Heart right ventricle (tissue), 16 donors: ENCODE measurements at regions not wholly inside any gene's neighbourhood (a gene's known extent, or its start where the extent isn't known, plus 50 kb on each side); places are given as distances from the start of the nearest gene placed in this dataset.
"Not testable (repeated sequence)": the region's sequence is repeated elsewhere in the genome, so short reads cannot be mapped to it uniquely, and the experiment has no call there.

ENCODE experiments used
- ATAC-seq, 8 donors: fragments of 200-7000 bp; cut with Tn5 transposase; one replicate each; pipeline ENCODE4 v1.9.1; 2020; ENCODE audit warnings: mild to moderate bottlenecking in 8 of 8, moderate library complexity in 8 of 8, moderate number of reproducible peaks in 1 of 8
- DNase-seq, 2 donors: peaks; one replicate each; pipeline ENCODE4 v3.0.0-alpha.2; 2020
- H3K27ac ChIP-seq, 10 donors: fragments of 200-600 bp; sonication (generic) in 2 of 10; one replicate each; pipeline versions ENCODE4 v1.5.0 to v1.8.0; 2020 to 2022; ENCODE audit warnings: mild to moderate bottlenecking in 3 of 10
- H3K27me3 ChIP-seq, 7 donors: fragments of 200-600 bp; one replicate each; pipeline ENCODE4 v1.8.0; 2021 to 2022; ENCODE audit warnings: mild to moderate bottlenecking in 2 of 7
- H3K36me3 ChIP-seq, 9 donors: fragments of 200-600 bp; sonication (generic) in 1 of 9; one replicate each; pipeline versions ENCODE4 v1.5.0 to v1.8.0; 2020 to 2022; ENCODE audit warnings: mild to moderate bottlenecking in 2 of 9
- H3K4me1 ChIP-seq, 9 donors: fragments of 200-600 bp; sonication (generic) in 1 of 9; one replicate each; pipeline versions ENCODE4 v1.5.0 to v1.8.0; 2020 to 2022; ENCODE audit warnings: mild to moderate bottlenecking in 4 of 9
- H3K4me3 ChIP-seq, 10 donors: fragments of 200-600 bp; sonication (generic) in 2 of 10; one replicate each; pipeline versions ENCODE4 v1.5.0 to v1.8.0; 2020 to 2022; ENCODE audit warnings: mild to moderate bottlenecking in 7 of 10, moderate library complexity in 2 of 10
- H3K9me3 ChIP-seq, 11 donors: fragments of 200-600 bp in 10 of 11; sonication (generic) in 2 of 11; one replicate each; pipeline versions ENCODE4 v1.5.0 to v1.8.0; 2013 to 2022; ENCODE audit warnings: mild to moderate bottlenecking in 2 of 11, control low read depth in 1 of 11, moderate library complexity in 1 of 11
- CTCF ChIP-seq, 9 donors: fragments of 200-600 bp; sonication (generic) in 2 of 9; IDR thresholded peaks; one replicate each; pipeline versions ENCODE4 v1.5.0 to v1.8.0; 2021 to 2022; ENCODE audit warnings: antibody characterized with exemption in 9 of 9, mild to moderate bottlenecking in 5 of 9, moderate library complexity in 1 of 9
- WGBS, 2 donors: extraction: QIAGEN DNeasy Blood & Tissue Kit; methylation state at CpG; one replicate each; pipeline ENCODE4 v1.1.7; 2013; ENCODE audit warnings: inconsistent platforms in 1 of 2; 5-methylcytosine and 5-hydroxymethylcytosine counted together
- intact Hi-C, 10 donors: fragments of 100-400 bp; cut with DNase I; formaldehyde crosslinking; loops; one replicate each; pipeline versions ENCODE4 v1.11.1 to v1.14.2; 2022
- donor health status: Arrhythmogenic right ventricular cardiomyopathy.
- donor health status: ischemic (EF 13 %, LVEDD 7.1; RV severe dilation, severe dysfunction).
- donor health status: healthy with polysubstance abuse.
- donor health status: DM: no; HTN: yes; CAD: no.
- donor health status: DM: no; HTN: no; CAD: no.
- donor health status: ischemic (EF 25% LVEDD 6.9; RV normal size, moderate dysfunction).
- donor health status: ischemic (EF 25% LVEDD 5.7; RV mildly dilated, moderate dysfunction).
- donor health status: healthy.
- donor health status: DM: yes; HTN: yes; CAD: no.
- donor health status: Ischemic cardiomyopathy.
- donor health status: ischemic (EF 35%, LVEDD 5.7; RV mildly dilated, moderate dysfunction).
- donor health status: nonischemic (EF 11% LVEDD 7.7; RV severe dilation, severe dysfunction).
- donor health status: DM: yes; HTN: yes; CAD: no.
- donor health status: PGD.
- donor health status: ischemic (EF 29% LVEDD 5.4; RV normal size, mild dysfunction).
- donor health status: nonischemic (EF 23%, LVEDD 6.1; RV moderate dilation, normal function).

- Histone ChIP-seq H3K4me1 (no peaks in the 10 kb centered on the region), H3K4me3 (no peak overlapping the region), H3K27me3 (no peaks in the 10 kb centered on the region), H3K27ac (no peak overlapping the region), H3K36me3 (no peaks in the 10 kb centered on the region), H3K9me3 (peaks cover 0 to 57% (median 0%) of the 10 kb centered on the region in 11 donors)
- ATAC-seq: no peak
- TF ChIP-seq CTCF (IDR thresholded peaks at IDR 0.05): no peak
- DNase-seq: no peak
- intact Hi-C loops: no loop called here
- 78 to 82% methylated on average over 3 of the region's 3 CpGs for WGBS, 2 donors
Observed at GRCh38 chrX:76617020-76617419, 189.5 kb downstream of the MAGEE1 start.

GRCh38 chrX:76643590-76643989, 216.1 kb downstream of the MAGEE1 start:
- intact Hi-C loops: no loop called here
- no peak for ATAC-seq
- no peaks in the 10 kb centered on the region for H3K27me3 ChIP-seq

GRCh38 chrX:76651369-76651768, 223.9 kb downstream of the MAGEE1 start:
- intact Hi-C loops, ATAC-seq: not testable (repeated sequence)

More at GRCh38 chrX:76643590-76643989, 216.1 kb downstream of the MAGEE1 start:
- no peak for TF ChIP-seq CTCF (IDR thresholded peaks at IDR 0.05)
- Histone ChIP-seq H3K9me3 (peaks cover 0 to 34% (median 0%) of the 10 kb centered on the region in 11 donors), H3K4me3 (no peak overlapping the region), H3K36me3 (no peaks in the 10 kb centered on the region), H3K27ac (no peak overlapping the region), H3K4me1 (no peaks in the 10 kb centered on the region)
- 12 to 15% methylated on average over 2 of the region's 2 CpGs for WGBS, 2 donors
- DNase-seq: no peak

GRCh38 chrX:76657499-76657898, 230.0 kb downstream of the MAGEE1 start:
- no peak overlapping the region for H3K27ac ChIP-seq
- H3K36me3 ChIP-seq: no peaks in the 10 kb centered on the region
- intact Hi-C loops: no loop called here
- DNase-seq: no peak
- no peak overlapping the region for H3K4me3 ChIP-seq
- H3K9me3 ChIP-seq: peaks cover 0 to 10% (median 0%) of the 10 kb centered on the region in 11 donors
- H3K27me3 ChIP-seq: no peaks in the 10 kb centered on the region
- no peaks in the 10 kb centered on the region for H3K4me1 ChIP-seq
- TF ChIP-seq CTCF (IDR thresholded peaks at IDR 0.05): no peak
- no peak for ATAC-seq

More at GRCh38 chrX:76651369-76651768, 223.9 kb downstream of the MAGEE1 start:
- not testable (repeated sequence) for H3K27me3 ChIP-seq, H3K4me1 ChIP-seq, H3K36me3 ChIP-seq, H3K4me3 ChIP-seq, DNase-seq, H3K9me3 ChIP-seq, H3K27ac ChIP-seq
- 42 to 45% methylated on average over 3 of the region's 3 CpGs for WGBS, 2 donors
